ENCODE measurements at regions not wholly inside any gene's neighbourhood (a gene's known extent, or its start where the extent isn't known, plus 50 kb on each side); places are given as distances from the start of the nearest gene placed in this dataset.
A peak's percentile ranks its signal among the peaks of the same experiment; 100 is the strongest.

DNA sequence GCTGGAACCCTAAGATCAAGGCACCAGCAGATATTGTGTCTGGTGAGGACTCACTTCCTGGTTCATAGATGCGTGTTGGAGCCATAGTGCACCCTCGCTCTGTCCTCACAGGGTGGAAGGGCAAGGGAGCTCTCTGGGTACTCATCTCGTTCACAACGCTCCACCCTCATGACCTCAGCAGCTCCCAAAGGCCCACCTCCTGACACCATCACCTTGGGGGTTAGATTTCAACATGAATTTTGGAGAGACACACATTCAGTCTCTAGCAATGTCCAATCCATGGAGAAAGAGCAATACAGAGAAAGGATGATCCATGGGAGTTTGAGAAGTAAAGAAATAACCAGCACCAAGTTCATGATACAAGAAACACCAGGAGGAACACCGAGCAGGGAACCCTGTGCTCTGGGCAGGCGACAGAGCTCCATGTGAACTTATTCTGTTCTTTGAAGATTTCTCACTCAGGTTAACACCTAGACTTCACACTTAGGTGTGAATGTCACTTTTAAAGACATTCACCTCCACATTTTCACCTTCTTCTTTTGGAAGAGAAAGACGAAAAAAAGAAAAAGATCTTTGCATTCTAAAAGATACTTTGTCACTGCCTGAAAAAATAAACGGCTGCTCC is 171.8 kb upstream of the FAM9B start:
- H3K79me1 ChIP-seq (ENCODE audit: low read length) = no peaks in the 10 kb centered on the region
- no CpG with 5 or more reads among the region's 8 CpGs for WGBS (ENCODE audit: extremely low coverage, insufficient coverage, low lambda C conversion rate)
- H4K5ac ChIP-seq (ENCODE audit: low read length) = no peak overlapping the region
- no peaks in the 10 kb centered on the region for H3K79me2 ChIP-seq (ENCODE audit: control insufficient read depth, insufficient read depth, low read length)
- H3K27me3 ChIP-seq (ENCODE audit: insufficient read depth, low read length, poor library complexity) = no peaks in the 10 kb centered on the region
- H3K36me3 ChIP-seq (ENCODE audit: control insufficient read depth, insufficient read depth, low read length) = no peaks in the 10 kb centered on the region
- no peak overlapping the region for H3K9ac ChIP-seq (ENCODE audit: low read length)
- no peak overlapping the region for H3K4ac ChIP-seq (ENCODE audit: low read depth, low read length)
- H3K27ac ChIP-seq (ENCODE audit: low read depth, low read length) = no peak overlapping the region
- H4K8ac ChIP-seq (ENCODE audit: low read depth, low read length) = no peak overlapping the region
- no peak overlapping the region for H2BK5ac ChIP-seq (ENCODE audit: low read length)
- H3K4me3 ChIP-seq (ENCODE audit: low read length) = no peak overlapping the region
- no peak overlapping the region for H3K56ac ChIP-seq (ENCODE audit: low read length)
- no peak overlapping the region for H2BK15ac ChIP-seq (replicated peaks; ENCODE audit: low read depth)
- no peak overlapping the region for H2AK5ac ChIP-seq (ENCODE audit: low read length)
- H3K23ac ChIP-seq (ENCODE audit: low read length) = no peak overlapping the region
- H3K4me1 ChIP-seq (ENCODE audit: control insufficient read depth, low read depth, low read length) = no peaks in the 10 kb centered on the region
- H3K4me2 ChIP-seq (ENCODE audit: low read length) = no peak overlapping the region
- DNase-seq = peak; percentile 66
- H3K18ac ChIP-seq (ENCODE audit: low read length) = no peak overlapping the region
- H2BK120ac ChIP-seq (ENCODE audit: low read depth, low read length) = no peak overlapping the region

GRCh38 chrX:9207142-9207541 is 173.2 kb upstream of the FAM9B start:
- no peaks in the 10 kb centered on the region for H3K79me1 ChIP-seq (ENCODE audit: low read length)
- H3K79me2 ChIP-seq (ENCODE audit: control insufficient read depth, insufficient read depth, low read length) = no peaks in the 10 kb centered on the region
- no peak overlapping the region for H2AK5ac ChIP-seq (ENCODE audit: low read length)
- no peak overlapping the region for H4K8ac ChIP-seq (ENCODE audit: low read depth, low read length)
- H3K4me1 ChIP-seq (ENCODE audit: control insufficient read depth, low read depth, low read length) = no peaks in the 10 kb centered on the region
- H4K5ac ChIP-seq (ENCODE audit: low read length) = no peak overlapping the region
- H3K4me3 ChIP-seq (ENCODE audit: low read length) = no peak overlapping the region
- H2BK5ac ChIP-seq (ENCODE audit: low read length) = no peak overlapping the region
- H3K4me2 ChIP-seq (ENCODE audit: low read length) = no peak overlapping the region
- H3K36me3 ChIP-seq (ENCODE audit: control insufficient read depth, insufficient read depth, low read length) = no peaks in the 10 kb centered on the region
- no peak overlapping the region for H3K23ac ChIP-seq (ENCODE audit: low read length)
- H3K4ac ChIP-seq (ENCODE audit: low read depth, low read length) = no peak overlapping the region
- no peak overlapping the region for H2BK120ac ChIP-seq (ENCODE audit: low read depth, low read length)
- H3K9ac ChIP-seq (ENCODE audit: low read length) = no peak overlapping the region
- no peak overlapping the region for H2BK15ac ChIP-seq (replicated peaks; ENCODE audit: low read depth)
- no CpG with 5 or more reads among the region's 12 CpGs for WGBS (ENCODE audit: extremely low coverage, insufficient coverage, low lambda C conversion rate)
- no peak overlapping the region for H3K18ac ChIP-seq (ENCODE audit: low read length)
- peak; percentile 5 for DNase-seq
- H3K27me3 ChIP-seq (ENCODE audit: insufficient read depth, low read length, poor library complexity) = no peaks in the 10 kb centered on the region
- H3K27ac ChIP-seq (ENCODE audit: low read depth, low read length) = no peak overlapping the region
- no peak overlapping the region for H3K56ac ChIP-seq (ENCODE audit: low read length)

DNA sequence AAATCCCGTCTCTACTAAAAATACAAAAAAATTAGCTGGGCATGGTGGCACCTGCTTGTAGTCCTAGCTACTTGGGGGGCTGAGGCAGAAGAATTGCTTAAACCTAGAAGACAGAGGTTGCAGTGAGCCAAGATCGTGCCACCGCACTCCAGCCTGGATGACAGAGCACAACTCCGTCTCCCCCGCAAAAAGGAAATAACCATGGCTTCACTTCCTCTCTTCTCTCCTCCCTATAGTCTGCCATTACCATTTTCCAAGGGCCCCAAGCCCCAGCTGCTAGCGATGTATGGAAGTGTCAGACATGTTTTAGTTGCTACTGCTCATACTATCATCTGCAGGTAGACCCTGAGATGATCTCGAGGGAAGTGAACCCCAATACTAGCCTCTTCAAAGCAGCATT is 177.3 kb upstream of the FAM9B start:
- no peaks in the 10 kb centered on the region for H3K79me1 ChIP-seq (ENCODE audit: low read length)
- no peak overlapping the region for H3K9ac ChIP-seq (ENCODE audit: low read length)
- no peaks in the 10 kb centered on the region for H3K27me3 ChIP-seq (ENCODE audit: insufficient read depth, low read length, poor library complexity)
- H2BK5ac ChIP-seq (ENCODE audit: low read length) = no peak overlapping the region
- H2BK120ac ChIP-seq (ENCODE audit: low read depth, low read length) = no peak overlapping the region
- no peak overlapping the region for H3K23ac ChIP-seq (ENCODE audit: low read length)
- H3K4me1 ChIP-seq (ENCODE audit: control insufficient read depth, low read depth, low read length) = no peaks in the 10 kb centered on the region
- DNase-seq = no peak
- WGBS (ENCODE audit: extremely low coverage, insufficient coverage, low lambda C conversion rate) = no CpG with 5 or more reads among the region's 7 CpGs
- H3K18ac ChIP-seq (ENCODE audit: low read length) = no peak overlapping the region
- no peaks in the 10 kb centered on the region for H3K79me2 ChIP-seq (ENCODE audit: control insufficient read depth, insufficient read depth, low read length)
- no peak overlapping the region for H2AK5ac ChIP-seq (ENCODE audit: low read length)
- H4K8ac ChIP-seq (ENCODE audit: low read depth, low read length) = no peak overlapping the region
- no peak overlapping the region for H4K5ac ChIP-seq (ENCODE audit: low read length)
- no peaks in the 10 kb centered on the region for H3K36me3 ChIP-seq (ENCODE audit: control insufficient read depth, insufficient read depth, low read length)
- no peak overlapping the region for H2BK15ac ChIP-seq (replicated peaks; ENCODE audit: low read depth)
- no peak overlapping the region for H3K4ac ChIP-seq (ENCODE audit: low read depth, low read length)
- H3K56ac ChIP-seq (ENCODE audit: low read length) = no peak overlapping the region
- no peak overlapping the region for H3K27ac ChIP-seq (ENCODE audit: low read depth, low read length)
- H3K4me2 ChIP-seq (ENCODE audit: low read length) = no peak overlapping the region
- no peak overlapping the region for H3K4me3 ChIP-seq (ENCODE audit: low read length)

DNA sequence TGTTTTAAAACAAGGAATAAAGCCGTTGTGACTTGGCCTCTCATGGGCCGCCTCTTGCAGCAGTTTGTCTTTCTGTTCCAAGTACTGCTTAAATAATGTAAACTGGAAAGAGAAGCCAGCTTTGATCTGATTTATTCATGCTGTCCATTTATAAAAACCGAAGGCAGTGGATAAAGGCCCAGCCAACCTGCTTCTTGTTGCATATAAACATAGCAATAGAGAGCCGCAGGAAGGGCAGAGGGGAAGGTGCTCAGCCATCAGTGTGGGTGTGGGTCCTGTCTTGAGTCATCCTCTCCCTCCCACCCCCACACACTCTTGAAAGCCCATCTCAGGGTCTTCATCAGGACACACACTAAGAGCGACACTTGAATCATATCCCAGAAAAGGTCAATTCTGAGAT is 187.9 kb upstream of the FAM9B start:
- Histone ChIP-seq H3K4me3 (ENCODE audit: low read length) (no peak overlapping the region), H2BK120ac (ENCODE audit: low read depth, low read length) (no peak overlapping the region), H2AK5ac (ENCODE audit: low read length) (no peak overlapping the region), H3K23ac (ENCODE audit: low read length) (no peak overlapping the region), H3K4me1 (ENCODE audit: control insufficient read depth, low read depth, low read length) (no peaks in the 10 kb centered on the region), H3K79me2 (ENCODE audit: control insufficient read depth, insufficient read depth, low read length) (no peaks in the 10 kb centered on the region), H3K36me3 (ENCODE audit: control insufficient read depth, insufficient read depth, low read length) (no peaks in the 10 kb centered on the region), H3K56ac (ENCODE audit: low read length) (no peak overlapping the region), H3K9ac (ENCODE audit: low read length) (no peak overlapping the region), H2BK15ac (replicated peaks; ENCODE audit: low read depth) (no peak overlapping the region), H4K8ac (ENCODE audit: low read depth, low read length) (no peak overlapping the region), H2BK5ac (ENCODE audit: low read length) (no peak overlapping the region), H3K27ac (ENCODE audit: low read depth, low read length) (no peak overlapping the region), H3K27me3 (ENCODE audit: insufficient read depth, low read length, poor library complexity) (no peaks in the 10 kb centered on the region), H3K4me2 (ENCODE audit: low read length) (no peak overlapping the region), H3K4ac (ENCODE audit: low read depth, low read length) (no peak overlapping the region), H3K79me1 (ENCODE audit: low read length) (no peaks in the 10 kb centered on the region), H3K18ac (ENCODE audit: low read length) (no peak overlapping the region), H4K5ac (ENCODE audit: low read length) (no peak overlapping the region)
- no CpG with 5 or more reads among the region's 5 CpGs for WGBS (ENCODE audit: extremely low coverage, insufficient coverage, low lambda C conversion rate)
- no peak for DNase-seq

GRCh38 chrX:9222299-9222698 is 188.4 kb upstream of the FAM9B start:
- Histone ChIP-seq H3K4me2 (ENCODE audit: low read length) (no peak overlapping the region), H2BK15ac (replicated peaks; ENCODE audit: low read depth) (no peak overlapping the region), H2BK120ac (ENCODE audit: low read depth, low read length) (no peak overlapping the region), H3K4me3 (ENCODE audit: low read length) (no peak overlapping the region), H4K8ac (ENCODE audit: low read depth, low read length) (no peak overlapping the region), H2AK5ac (ENCODE audit: low read length) (no peak overlapping the region), H3K79me1 (ENCODE audit: low read length) (no peaks in the 10 kb centered on the region), H3K18ac (ENCODE audit: low read length) (no peak overlapping the region), H3K56ac (ENCODE audit: low read length) (no peak overlapping the region), H3K79me2 (ENCODE audit: control insufficient read depth, insufficient read depth, low read length) (no peaks in the 10 kb centered on the region), H3K27ac (ENCODE audit: low read depth, low read length) (no peak overlapping the region), H3K27me3 (ENCODE audit: insufficient read depth, low read length, poor library complexity) (no peaks in the 10 kb centered on the region), H2BK5ac (ENCODE audit: low read length) (no peak overlapping the region), H3K23ac (ENCODE audit: low read length) (no peak overlapping the region), H4K5ac (ENCODE audit: low read length) (no peak overlapping the region), H3K36me3 (ENCODE audit: control insufficient read depth, insufficient read depth, low read length) (no peaks in the 10 kb centered on the region), H3K9ac (ENCODE audit: low read length) (no peak overlapping the region), H3K4ac (ENCODE audit: low read depth, low read length) (no peak overlapping the region), H3K4me1 (ENCODE audit: control insufficient read depth, low read depth, low read length) (no peaks in the 10 kb centered on the region)
- no CpG with 5 or more reads among the region's 9 CpGs for WGBS (ENCODE audit: extremely low coverage, insufficient coverage, low lambda C conversion rate)
- peak; percentile 10 for DNase-seq

DNA sequence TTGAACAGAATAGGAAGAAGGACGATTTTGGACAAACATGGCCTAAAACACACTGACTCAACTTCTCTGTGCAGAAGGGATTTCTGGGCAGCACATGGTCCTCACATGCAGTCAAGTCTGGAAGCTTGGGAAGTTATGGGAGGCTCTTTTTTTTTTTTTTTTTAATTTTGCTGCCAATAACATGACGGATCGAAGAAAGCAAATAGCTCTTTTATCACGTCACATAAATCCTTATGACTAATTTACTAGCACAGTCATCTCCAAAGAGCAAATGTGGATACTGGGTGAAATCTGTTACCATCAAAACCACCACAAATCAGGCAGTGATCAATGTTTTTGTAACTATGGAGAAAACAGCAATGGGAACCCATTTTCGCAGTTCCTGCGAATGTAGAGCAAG is 193.3 kb upstream of the FAM9B start:
- Histone ChIP-seq H3K23ac (ENCODE audit: low read length) (no peak overlapping the region), H3K4ac (ENCODE audit: low read depth, low read length) (no peak overlapping the region), H3K4me3 (ENCODE audit: low read length) (no peak overlapping the region), H3K4me2 (ENCODE audit: low read length) (no peak overlapping the region), H2BK5ac (ENCODE audit: low read length) (no peak overlapping the region), H3K79me1 (ENCODE audit: low read length) (no peaks in the 10 kb centered on the region), H4K8ac (ENCODE audit: low read depth, low read length) (no peak overlapping the region), H2BK120ac (ENCODE audit: low read depth, low read length) (no peak overlapping the region), H3K56ac (ENCODE audit: low read length) (no peak overlapping the region), H3K79me2 (ENCODE audit: control insufficient read depth, insufficient read depth, low read length) (no peaks in the 10 kb centered on the region), H3K18ac (ENCODE audit: low read length) (no peak overlapping the region), H3K36me3 (ENCODE audit: control insufficient read depth, insufficient read depth, low read length) (no peaks in the 10 kb centered on the region), H2BK15ac (replicated peaks; ENCODE audit: low read depth) (no peak overlapping the region), H2AK5ac (ENCODE audit: low read length) (no peak overlapping the region), H3K9ac (ENCODE audit: low read length) (no peak overlapping the region), H3K27ac (ENCODE audit: low read depth, low read length) (no peak overlapping the region), H3K4me1 (ENCODE audit: control insufficient read depth, low read depth, low read length) (no peaks in the 10 kb centered on the region), H3K27me3 (ENCODE audit: insufficient read depth, low read length, poor library complexity) (no peaks in the 10 kb centered on the region), H4K5ac (ENCODE audit: low read length) (no peak overlapping the region)
- no CpG with 5 or more reads among the region's 6 CpGs for WGBS (ENCODE audit: extremely low coverage, insufficient coverage, low lambda C conversion rate)
- DNase-seq = no peak

Data from mesendoderm (in vitro differentiated cells).